ENCODE measurements at regions not wholly inside any gene's neighbourhood (a gene's known extent, or its start where the extent isn't known, plus 50 kb on each side); places are given as distances from the start of the nearest gene placed in this dataset.

DNA sequence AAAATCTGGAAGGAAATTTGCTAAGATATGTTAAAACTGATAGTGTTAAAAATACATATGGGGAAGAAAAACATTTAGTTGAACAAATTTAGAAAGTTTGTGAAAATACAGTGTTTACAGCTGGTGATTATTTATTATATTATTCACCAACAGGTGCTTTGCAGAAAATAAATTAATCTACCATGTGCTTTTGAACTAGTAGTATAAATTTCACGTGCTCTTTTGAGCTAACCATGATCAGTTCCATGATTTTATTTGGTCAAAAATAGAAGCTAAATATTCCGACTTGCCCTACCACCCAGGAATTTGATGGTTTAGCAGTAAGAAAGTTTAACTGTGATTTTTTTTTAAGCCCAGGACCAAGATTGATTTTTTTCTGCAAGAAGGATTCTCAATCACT is 113.3 kb downstream of the SPRY2 start:
- TF ChIP-seq ZNF274 (IDR thresholded peaks at IDR 0.05; ENCODE audit: low read depth, low read length): no peak
- TF ChIP-seq YY1 (IDR thresholded peaks at IDR 0.05; ENCODE audit: insufficient read depth, insufficient read length): no peak
- TF ChIP-seq SUZ12 (IDR thresholded peaks at IDR 0.05; ENCODE audit: extremely low read depth, insufficient read depth, insufficient read length): no peak
